Panc1 (cell line): ENCODE measurements at regions not wholly inside any gene's neighbourhood (a gene's known extent, or its start where the extent isn't known, plus 50 kb on each side); places are given as distances from the start of the nearest gene placed in this dataset.

Source experiments
- ATAC-seq: fragments of 200-7000 bp; cut with Tn5 transposase; 2 replicates; pipeline ENCODE4 v1.9.1; 2020; ENCODE audit warnings: mild to moderate bottlenecking, moderate library complexity
- BruUV-seq: library from RNA; stranded (reverse); fragments of 400-500 nt; replicated peaks from 2 replicates; lab custom pipeline; 2021; lab: Mats Ljungman, UMichigan
- CTCF ChIA-PET: fragments of 300-600 bp; sonication (Branson Sonifier 250); formaldehyde crosslinking; loops from one replicate; lab custom pipeline; 2022; ENCODE audit warnings: antibody characterized with exemption; lab: Charles Lee
- POLR2A ChIA-PET: fragments of 300-600 bp; sonication (Branson Sonifier 250); formaldehyde crosslinking; loops from one replicate; lab custom pipeline; 2022; ENCODE audit warnings: antibody characterized with exemption; lab: Charles Lee
- DNase-seq: peaks from one replicate; pipeline ENCODE4 v3.0.0-alpha.2; 2010; ENCODE audit warnings: low read depth, low spot score
- H3K27ac ChIP-seq: 2 replicates; pipeline ENCODE4 v1.5.1; 2011; ENCODE audit warnings: mild to moderate bottlenecking, low read length, inconsistent platforms
- H3K27me3 ChIP-seq: fragments of 200-500 bp; sonication (Bioruptor generic); 2 replicates; pipeline ENCODE4 v1.6.0; 2014; ENCODE audit warnings: low read length, inconsistent platforms; ENCODE audit not compliant: control insufficient read depth, insufficient read depth
- H3K36me3 ChIP-seq: fragments of 200-500 bp; sonication (Bioruptor generic); 2 replicates; pipeline ENCODE4 v1.5.1; 2014; ENCODE audit warnings: inconsistent platforms, mild to moderate bottlenecking, low read length, moderate library complexity; ENCODE audit not compliant: control insufficient read depth, insufficient read depth
- H3K4me1 ChIP-seq: 2 replicates; pipeline ENCODE4 v1.5.1; 2011; ENCODE audit warnings: inconsistent platforms, mild to moderate bottlenecking, low read length, moderate library complexity; ENCODE audit not compliant: control insufficient read depth, insufficient read depth
- H3K4me3 ChIP-seq, 2 experiments: 2 replicates each; pipeline ENCODE4 v1.5.1; 2011 to 2012; ENCODE audit warnings: low read depth in 2 of 2, low read length in 2 of 2, mild to moderate bottlenecking in 2 of 2, inconsistent platforms in 1 of 2, moderate library complexity in 1 of 2
- H3K9me3 ChIP-seq: fragments of 200-500 bp; sonication (Bioruptor generic); 2 replicates; pipeline ENCODE4 v1.5.1; 2014; ENCODE audit warnings: low read depth, mild to moderate bottlenecking, inconsistent platforms, low read length, moderate library complexity; ENCODE audit not compliant: control insufficient read depth, insufficient read depth
- CTCF ChIP-seq: fragments of 450-650 bp; IDR thresholded peaks from 2 replicates; pipeline ENCODE4 v1.5.1; 2017; ENCODE audit warnings: mild to moderate bottlenecking
- POLR2AphosphoS5 ChIP-seq: IDR thresholded peaks from 2 replicates; pipeline ENCODE4 v1.6.1; 2012; ENCODE audit warnings: mild to moderate bottlenecking, low read depth, low read length, moderate library complexity
- REST ChIP-seq, 2 experiments: IDR thresholded peaks; 2 replicates each; pipeline ENCODE4 v1.6.1; 2011 to 2012; ENCODE audit warnings: low read depth in 2 of 2, control low read depth in 1 of 2, low read length in 1 of 2, mild to moderate bottlenecking in 1 of 2, moderate library complexity in 1 of 2; ENCODE audit not compliant: insufficient read depth in 1 of 2
- SIN3A ChIP-seq: IDR thresholded peaks from 2 replicates; pipeline ENCODE4 v1.6.1; 2012; ENCODE audit warnings: low read depth, mild to moderate bottlenecking, low read length, moderate library complexity, borderline replicate concordance; ENCODE audit not compliant: insufficient read depth
- TCF7L2 ChIP-seq: IDR thresholded peaks from 2 replicates; pipeline ENCODE4 v1.6.1; 2011; ENCODE audit warnings: mild to moderate bottlenecking, low read depth, low read length, inconsistent platforms
- in situ Hi-C: cut with HindIII; loops from 2 replicates; pipeline ENCODE4 v1.10.0; 2016; ENCODE audit warnings: low sequenced_read_pairs, low pct_unique_long_range_greater_than_20kb
- intact Hi-C: fragments of 100-400 bp; cut with micrococcal nuclease; formaldehyde crosslinking; loops from one replicate; pipeline ENCODE4 v1.10.0; 2022; ENCODE audit not compliant: unreplicated experiment

GRCh38 chr7:34552502-34552901 is 105.5 kb upstream of the NPSR1 start:
- in situ Hi-C loops, result no loop called here
- no peaks in the 10 kb centered on the region for H3K9me3 ChIP-seq
- BruUV-seq, result no TSS peak
- intact Hi-C loops, result no loop called here
- H3K4me3 ChIP-seq, result no peak overlapping the region
- no peak for TF ChIP-seq CTCF
- no peak for TF ChIP-seq SIN3A
- no peak for TF ChIP-seq POLR2AphosphoS5
- no peak for TF ChIP-seq REST (IDR thresholded peaks at IDR 0.05; ENCODE audit: insufficient read depth in 1 of 2, low read depth in 2 of 2, low read length in 1 of 2)
- ChIA-PET CTCF (no interaction called here), POLR2A (no interaction called here)
- no peaks in the 10 kb centered on the region for H3K4me1 ChIP-seq
- ATAC-seq (no peak), DNase-seq (no peak)
- no peak overlapping the region for H3K27ac ChIP-seq
- H3K27me3 ChIP-seq, result no peaks in the 10 kb centered on the region
- no peaks in the 10 kb centered on the region for H3K36me3 ChIP-seq

GRCh38 chr7:34558022-34558421 is 100.0 kb upstream of the NPSR1 start:
- ATAC-seq (no peak), DNase-seq (no peak)
- TF ChIP-seq REST (IDR thresholded peaks at IDR 0.05; ENCODE audit: insufficient read depth in 1 of 2, low read depth in 2 of 2, low read length in 1 of 2) (no peak), SIN3A (no peak), POLR2AphosphoS5 (no peak), CTCF (no peak), TCF7L2 (no peak)
- Histone ChIP-seq H3K4me3 (no peak overlapping the region), H3K27ac (no peak overlapping the region), H3K27me3 (no peaks in the 10 kb centered on the region), H3K4me1 (no peaks in the 10 kb centered on the region), H3K9me3 (no peaks in the 10 kb centered on the region), H3K36me3 (no peaks in the 10 kb centered on the region)
- CTCF ChIA-PET, result no interaction called here
- no TSS peak for BruUV-seq
- POLR2A ChIA-PET, result interaction anchor here (0.5 kb wide), 1 partner anchor 445 kb away, joined by 3 read pairs; no protein-coding TSS in a partner anchor
- intact Hi-C loops (no loop called here), in situ Hi-C loops (no loop called here)
